NCI-H748 (cell line): ENCODE measurements at regions not wholly inside any gene's neighbourhood (a gene's known extent, or its start where the extent isn't known, plus 50 kb on each side); places are given as distances from the start of the nearest gene placed in this dataset.
"Not testable (repeated sequence)": the region's sequence is repeated elsewhere in the genome, so short reads cannot be mapped to it uniquely, and the experiment has no call there.

Experiments used
- DNase-seq: peaks from one replicate; lab custom pipeline; 2025; ENCODE audit not compliant: unreplicated experiment; lab: John Stamatoyannopoulos, UW

- no peak for DNase-seq
These were observed 245.3 kb downstream of the PARN start for GRCh38 chr16:14384745-14385144.

- DNase-seq: not testable (repeated sequence)
These were observed 246.2 kb downstream of the PARN start for GRCh38 chr16:14383844-14384243.

- DNase-seq: no peak
These were observed 251.2 kb downstream of the PARN start for GRCh38 chr16:14378689-14379467.

GRCh38 chr16:14378131-14378551 lies 251.9 kb downstream of the PARN start:
- peak; percentile 66 for DNase-seq

DNA sequence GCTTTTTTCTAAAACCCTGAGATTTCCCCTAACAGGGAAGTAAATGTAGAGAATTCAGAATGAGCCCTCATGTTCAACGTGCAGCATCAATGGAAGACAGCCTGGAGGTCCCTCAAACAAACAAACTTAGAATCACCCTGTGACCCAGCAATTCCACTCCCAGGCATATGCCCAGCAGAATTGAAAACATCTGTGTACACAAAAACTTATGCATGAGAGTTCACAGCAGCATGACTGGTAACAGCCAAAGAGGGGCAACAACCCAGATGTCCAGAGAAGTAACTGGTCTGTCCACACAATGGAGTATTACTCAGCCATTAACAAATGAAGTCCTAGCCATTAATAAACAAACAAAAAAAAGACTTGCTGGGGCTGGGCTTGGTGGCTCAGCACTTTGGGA lies 252.7 kb downstream of the PARN start:
- DNase-seq: no peak

DNA sequence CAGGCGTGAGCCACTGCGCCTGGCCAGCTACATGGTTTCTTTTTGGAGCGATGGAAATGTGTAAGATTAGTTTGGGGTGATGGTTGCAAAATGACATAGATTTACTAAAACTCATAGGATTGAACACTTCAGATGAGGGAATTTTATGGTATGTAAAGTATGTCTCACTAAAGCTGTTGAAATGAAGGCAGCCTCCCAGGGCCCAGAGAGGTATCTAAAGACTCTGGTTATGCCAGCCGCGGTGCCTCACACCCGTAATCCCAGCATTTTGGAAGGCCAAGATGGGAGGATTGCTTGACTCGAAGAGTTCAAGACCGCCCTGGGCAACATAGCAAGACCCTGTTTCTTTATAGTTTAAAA lies 254.9 kb downstream of the PARN start:
- no peak for DNase-seq

DNA sequence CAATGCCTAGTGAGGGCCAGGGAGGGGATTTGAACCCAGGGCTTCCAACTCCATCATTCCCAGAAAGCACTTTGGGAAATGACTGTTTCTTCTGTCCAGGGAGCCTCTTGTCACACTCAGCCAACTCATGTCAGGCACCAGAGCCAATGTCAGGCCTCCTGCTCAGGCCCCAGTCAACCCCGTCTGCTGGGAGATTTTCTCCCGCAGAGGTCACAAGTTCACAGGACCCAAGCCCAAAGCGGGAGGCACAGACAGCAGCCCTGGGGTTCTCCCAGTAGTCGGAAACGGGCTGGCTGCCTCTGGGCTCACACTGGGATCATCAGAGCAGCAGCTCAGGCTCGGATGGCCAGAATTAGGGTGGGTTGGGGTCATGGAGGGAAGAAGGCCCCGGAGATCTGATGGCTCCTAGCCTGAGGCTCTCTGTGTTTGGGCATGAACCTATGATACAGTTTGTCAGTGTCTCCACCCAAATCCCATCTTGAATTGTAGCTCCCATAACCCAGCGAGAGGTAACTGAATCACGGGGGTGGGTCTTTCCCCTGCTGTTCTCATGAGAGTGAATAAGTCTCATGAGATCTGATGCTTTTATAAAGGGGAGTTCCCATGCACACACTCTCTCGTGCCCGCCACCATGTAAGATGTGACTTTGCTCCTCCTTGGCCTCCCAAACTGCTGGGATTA lies 255.5 kb downstream of the PARN start:
- DNase-seq: no peak

DNA sequence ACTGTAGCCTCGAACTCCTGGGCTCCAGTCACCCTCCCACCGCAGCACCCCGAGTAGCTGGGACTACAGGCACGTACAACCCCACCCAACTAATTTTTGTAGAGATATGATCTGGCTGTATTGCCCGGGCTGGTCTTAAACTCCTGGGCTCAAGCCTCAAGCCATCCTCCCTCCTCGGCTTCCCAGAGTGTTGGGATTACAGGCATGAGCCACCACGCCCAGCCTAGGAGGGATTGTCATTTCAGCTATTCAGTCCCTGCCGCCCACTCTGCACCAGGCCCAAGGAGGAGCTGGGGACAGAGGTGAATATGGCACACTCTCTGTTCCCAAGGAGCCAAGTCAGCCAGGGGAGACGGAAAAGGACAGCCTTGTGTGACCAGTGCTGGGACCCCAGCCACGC lies 256.2 kb downstream of the PARN start:
- DNase-seq: no peak

- no peak for DNase-seq
These were observed 256.7 kb downstream of the PARN start for GRCh38 chr16:14373406-14373805.

DNA sequence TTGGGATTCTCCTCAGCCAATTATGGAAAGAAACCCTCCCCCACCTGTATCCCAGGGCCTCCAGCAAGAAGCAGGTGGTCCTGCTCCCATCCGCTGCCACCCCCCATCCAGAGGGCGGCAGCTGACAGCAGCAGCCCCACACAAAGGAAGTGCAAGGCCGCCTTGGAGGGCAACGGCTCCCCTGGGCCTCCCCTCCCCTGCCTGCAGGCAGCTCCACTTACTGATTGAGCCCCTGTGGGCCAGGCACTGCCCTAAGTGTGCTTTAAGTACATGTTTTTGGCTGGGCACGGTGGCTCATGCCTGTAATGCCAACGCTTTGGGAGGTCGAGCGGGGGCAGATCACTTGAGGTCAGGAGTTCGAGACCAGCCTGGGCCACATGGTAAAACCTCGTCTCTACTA lies 257.6 kb downstream of the PARN start:
- no peak for DNase-seq

DNA sequence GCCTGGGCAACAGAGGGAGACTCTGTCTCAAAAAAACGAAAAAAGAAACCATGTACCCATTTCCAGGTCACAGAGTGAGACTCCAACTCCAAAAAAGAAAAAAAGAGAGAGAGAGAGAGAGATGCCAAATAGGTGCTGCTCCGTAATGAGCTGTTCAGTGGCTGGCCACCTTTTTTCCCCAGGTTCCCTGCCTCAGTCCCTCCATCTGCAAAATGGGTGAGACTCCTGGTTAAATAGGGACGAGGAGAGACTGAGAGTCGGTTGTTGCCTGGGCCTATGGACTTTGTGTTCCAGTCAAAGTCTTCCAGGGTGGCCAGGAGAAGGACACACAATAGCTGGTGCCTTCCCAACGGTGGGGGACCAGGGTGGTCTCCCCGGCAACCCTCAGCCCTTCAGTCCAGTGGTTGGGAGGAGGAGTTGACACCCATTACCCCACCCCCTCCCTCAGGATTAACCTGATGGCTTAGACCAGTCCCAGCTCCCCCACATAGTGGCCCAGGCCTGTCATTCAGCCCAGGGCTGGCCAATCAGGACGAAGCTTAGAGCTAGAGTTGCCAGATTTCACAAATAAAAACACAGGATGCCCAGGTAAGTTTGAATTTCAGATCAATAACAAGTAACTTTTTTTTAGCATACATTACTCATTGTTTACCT lies 258.2 kb downstream of the PARN start:
- DNase-seq: no peak

DNA sequence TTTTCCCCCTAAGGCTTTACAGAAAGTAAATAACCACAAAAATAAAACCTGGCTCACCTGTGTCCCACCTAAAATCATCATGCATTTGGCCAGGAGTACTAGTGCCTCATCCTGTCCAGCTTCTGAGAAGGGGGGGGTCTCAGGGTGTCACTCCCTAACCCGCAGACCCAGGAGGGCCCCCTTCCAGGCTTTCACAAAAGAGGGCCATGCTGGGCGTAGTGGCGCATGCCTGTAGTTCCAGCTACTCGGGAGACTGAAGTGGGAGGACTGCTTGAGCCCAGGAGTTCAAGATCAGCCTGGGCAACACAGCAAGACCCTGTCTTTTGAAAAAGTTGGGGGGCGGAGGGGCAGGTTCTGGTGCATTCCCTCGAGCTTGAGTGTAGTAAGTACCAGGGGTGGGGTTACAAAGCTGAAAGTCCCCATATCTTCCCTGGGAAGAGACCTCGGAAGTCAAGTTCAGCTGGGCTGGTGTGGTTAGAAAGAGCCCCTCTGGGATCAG lies 259.3 kb downstream of the PARN start:
- no peak for DNase-seq

GRCh38 chr16:14369734-14370598 lies 260.1 kb downstream of the PARN start:
- no peak for DNase-seq

DNA sequence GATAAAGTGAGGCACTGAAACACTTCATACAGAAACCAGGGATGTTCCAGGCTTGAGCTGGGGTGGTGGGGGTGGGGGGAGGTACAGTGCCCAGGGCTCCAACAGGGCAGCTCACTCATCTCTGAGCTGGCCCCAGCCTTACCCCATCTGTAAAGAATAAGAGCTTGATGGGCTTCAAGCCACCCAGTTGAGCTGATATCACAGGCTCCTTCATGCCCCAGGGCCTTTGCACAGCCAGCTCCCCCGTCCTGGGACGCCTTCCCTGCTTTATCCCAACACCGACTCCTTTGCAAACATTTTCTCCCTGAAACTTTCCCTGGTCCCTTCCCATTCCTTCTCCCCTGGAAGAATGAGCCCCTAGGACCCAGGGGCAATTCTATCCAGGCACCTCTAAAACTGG lies 261.7 kb downstream of the PARN start:
- DNase-seq: no peak

- DNase-seq: no peak
These were observed 262.9 kb downstream of the PARN start for GRCh38 chr16:14366974-14367707.

DNA sequence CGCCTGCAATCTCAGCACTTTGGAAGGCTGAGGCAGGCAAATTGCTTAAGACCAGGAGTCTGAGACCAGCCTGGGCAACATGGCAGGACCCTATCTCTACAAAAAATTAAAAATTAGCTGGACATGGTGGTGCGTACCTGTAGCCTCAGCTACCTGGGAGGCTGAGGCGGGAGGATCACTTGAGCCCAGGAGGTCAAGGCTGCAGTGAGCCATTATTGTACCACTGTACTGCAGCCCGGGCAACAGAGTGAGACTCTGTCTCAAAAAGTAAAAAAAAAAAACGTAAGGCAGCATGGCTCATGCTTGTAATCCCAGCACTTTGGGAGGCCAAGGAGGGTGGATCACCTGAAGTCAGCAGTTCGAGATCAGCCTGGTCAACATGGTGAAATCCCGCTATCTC lies 263.6 kb downstream of the PARN start:
- DNase-seq: no peak

GRCh38 chr16:14365200-14365851 lies 264.7 kb downstream of the PARN start:
- DNase-seq: no peak

GRCh38 chr16:14364386-14365199 lies 265.5 kb downstream of the PARN start:
- DNase-seq: peak; percentile 17

GRCh38 chr16:14364112-14364385 lies 266.0 kb downstream of the PARN start:
- DNase-seq: no peak
